ENCODE measurements at regions not wholly inside any gene's neighbourhood (a gene's known extent, or its start where the extent isn't known, plus 50 kb on each side); places are given as distances from the start of the nearest gene placed in this dataset.

- TF ChIP-seq FOXM1 (IDR thresholded peaks at IDR 0.05; ENCODE audit: borderline replicate concordance) (no peak), LEF1 (IDR thresholded peaks at IDR 0.05; ENCODE audit: borderline replicate concordance) (no peak), ARNT (IDR thresholded peaks at IDR 0.05) (no peak), BHLHE40 (IDR thresholded peaks at IDR 0.05; ENCODE audit: borderline replicate concordance) (no peak), NFRKB (IDR thresholded peaks at IDR 0.05) (no peak), CTBP1 (IDR thresholded peaks at IDR 0.05; ENCODE audit: borderline replicate concordance) (no peak), SP1 (IDR thresholded peaks at IDR 0.05) (no peak), SUZ12 (IDR thresholded peaks at IDR 0.05) (no peak), ZNF384 (IDR thresholded peaks at IDR 0.05) (no peak), PKNOX1 (IDR thresholded peaks at IDR 0.05) (no peak), ELF4 (IDR thresholded peaks at IDR 0.05) (no peak), TARDBP (IDR thresholded peaks at IDR 0.05) (no peak), FOXK2 (IDR thresholded peaks at IDR 0.05) (no peak), FOXA1 (IDR thresholded peaks at IDR 0.05) (no peak), L3MBTL2 (conservative IDR thresholded peaks at IDR 0.05) (no peak), HDGF (IDR thresholded peaks at IDR 0.05; ENCODE audit: borderline replicate concordance) (no peak)
- DNase-seq (ENCODE audit: extremely low spot score), result peak; percentile 33
- CTCF ChIA-PET, result no interaction called here
- POLR2A ChIA-PET, result interaction anchor here (1.0 to 1.2 kb wide), 2 partner anchors 13 to 128 kb away, joined by 3 to 4 read pairs; no protein-coding TSS in a partner anchor
Measured at GRCh38 chr1:221845650-221846371, 103.9 kb upstream of the DUSP10 start.

GRCh38 chr1:221841983-221842335 lies 100.1 kb upstream of the DUSP10 start:
- ChIA-PET CTCF (no interaction called here), POLR2A (no interaction called here)

GRCh38 chr1:221841251-221841982 lies 99.5 kb upstream of the DUSP10 start:
- CTCF ChIA-PET, result no interaction called here
- DNase-seq (ENCODE audit: extremely low spot score), result no peak
- TF ChIP-seq FOXK2 (IDR thresholded peaks at IDR 0.05) (no peak), LEF1 (IDR thresholded peaks at IDR 0.05; ENCODE audit: borderline replicate concordance) (no peak), L3MBTL2 (conservative IDR thresholded peaks at IDR 0.05) (no peak), HDGF (IDR thresholded peaks at IDR 0.05; ENCODE audit: borderline replicate concordance) (no peak), ELF4 (IDR thresholded peaks at IDR 0.05) (no peak), ARNT (IDR thresholded peaks at IDR 0.05) (no peak), ZNF384 (IDR thresholded peaks at IDR 0.05) (no peak), PKNOX1 (IDR thresholded peaks at IDR 0.05) (no peak), SP1 (IDR thresholded peaks at IDR 0.05) (no peak), FOXA1 (IDR thresholded peaks at IDR 0.05) (no peak), BHLHE40 (IDR thresholded peaks at IDR 0.05; ENCODE audit: borderline replicate concordance) (no peak)
- POLR2A ChIA-PET, result no interaction called here

More at GRCh38 chr1:221841983-221842335, 100.1 kb upstream of the DUSP10 start:
- TF ChIP-seq PKNOX1 (IDR thresholded peaks at IDR 0.05) (no peak), CTBP1 (IDR thresholded peaks at IDR 0.05; ENCODE audit: borderline replicate concordance) (no peak), HDGF (IDR thresholded peaks at IDR 0.05; ENCODE audit: borderline replicate concordance) (no peak), SUZ12 (IDR thresholded peaks at IDR 0.05) (no peak), TARDBP (IDR thresholded peaks at IDR 0.05) (no peak), ELF4 (IDR thresholded peaks at IDR 0.05) (no peak), ZNF384 (IDR thresholded peaks at IDR 0.05) (no peak), FOXM1 (IDR thresholded peaks at IDR 0.05; ENCODE audit: borderline replicate concordance) (no peak), ARNT (IDR thresholded peaks at IDR 0.05) (no peak), NFRKB (IDR thresholded peaks at IDR 0.05) (no peak), LEF1 (IDR thresholded peaks at IDR 0.05; ENCODE audit: borderline replicate concordance) (no peak), SP1 (IDR thresholded peaks at IDR 0.05) (no peak), FOXA1 (IDR thresholded peaks at IDR 0.05) (no peak), L3MBTL2 (conservative IDR thresholded peaks at IDR 0.05) (no peak), BHLHE40 (IDR thresholded peaks at IDR 0.05; ENCODE audit: borderline replicate concordance) (no peak), FOXK2 (IDR thresholded peaks at IDR 0.05) (no peak)
- DNase-seq (ENCODE audit: extremely low spot score), result no peak

GRCh38 chr1:221840511-221841243 lies 98.8 kb upstream of the DUSP10 start:
- POLR2A ChIA-PET, result no interaction called here
- DNase-seq (ENCODE audit: extremely low spot score), result no peak
- CTCF ChIA-PET, result no interaction called here
- TF ChIP-seq PKNOX1 (IDR thresholded peaks at IDR 0.05) (no peak), HDGF (IDR thresholded peaks at IDR 0.05; ENCODE audit: borderline replicate concordance) (no peak), SP1 (IDR thresholded peaks at IDR 0.05) (no peak), LEF1 (IDR thresholded peaks at IDR 0.05; ENCODE audit: borderline replicate concordance) (no peak), ZNF384 (IDR thresholded peaks at IDR 0.05) (no peak), NFRKB (IDR thresholded peaks at IDR 0.05) (no peak), ELF4 (IDR thresholded peaks at IDR 0.05) (no peak), L3MBTL2 (conservative IDR thresholded peaks at IDR 0.05) (no peak), TARDBP (IDR thresholded peaks at IDR 0.05) (no peak)
